ENCODE measurements at regions not wholly inside any gene's neighbourhood (a gene's known extent, or its start where the extent isn't known, plus 50 kb on each side); places are given as distances from the start of the nearest gene placed in this dataset.

DNA sequence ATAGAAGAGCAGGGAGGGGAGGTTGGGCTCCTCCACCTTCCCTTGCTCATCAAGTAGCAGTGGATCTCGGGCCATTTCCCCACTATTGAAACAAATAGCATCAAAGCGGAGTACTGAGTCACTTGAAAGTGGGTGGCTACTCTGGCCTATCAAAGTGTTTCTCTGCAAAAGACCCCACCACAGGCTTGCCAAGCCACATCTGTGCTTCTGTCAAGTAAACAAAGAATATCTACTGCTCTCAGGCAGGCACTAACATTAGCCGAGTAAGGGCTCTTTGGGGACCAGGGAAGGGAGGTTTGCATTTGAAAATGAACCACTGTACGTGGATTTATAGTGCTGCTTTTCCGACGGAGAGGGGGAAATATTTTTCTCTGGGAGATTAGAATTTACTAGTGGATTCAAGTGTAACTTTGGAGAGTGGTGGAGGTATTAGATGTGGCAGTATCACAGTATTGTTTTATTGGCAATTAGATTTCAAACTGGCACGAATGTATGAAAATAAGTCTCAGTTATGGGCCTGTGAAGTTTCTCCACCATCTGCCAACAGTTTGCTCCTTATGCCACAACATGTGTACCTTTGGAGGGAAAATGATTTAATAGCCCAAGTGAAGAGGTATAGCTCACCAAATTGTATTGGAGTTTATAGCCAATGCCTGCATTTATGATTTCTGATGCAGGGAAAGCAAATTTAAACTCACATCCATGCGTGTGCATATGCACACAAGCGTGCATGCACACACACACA lies 97.5 kb downstream of the RPS24 start:
- Histone ChIP-seq H3K9me2 (ENCODE audit: insufficient read depth, low read length) (no peaks in the 10 kb centered on the region), H3K27ac (ENCODE audit: low read depth, low read length, poor library complexity, severe bottlenecking) (no peak overlapping the region), H3K4me2 (ENCODE audit: low read length) (no peak overlapping the region), H4K20me1 (ENCODE audit: insufficient read depth, low read length) (no peaks in the 10 kb centered on the region), H3K79me2 (ENCODE audit: insufficient read depth, low read depth, low read length) (no peaks in the 10 kb centered on the region), H2AFZ (ENCODE audit: low read length) (no peak overlapping the region), H3K36me3 (ENCODE audit: insufficient read depth, low read length) (no peaks in the 10 kb centered on the region), H3K4me1 (ENCODE audit: insufficient read depth, low read length, poor library complexity, severe bottlenecking) (no peaks in the 10 kb centered on the region), H3K4me3 (ENCODE audit: low read depth, low read length, poor library complexity, severe bottlenecking) (no peak overlapping the region), H3K9me3 (ENCODE audit: low read length) (no peaks in the 10 kb centered on the region)
- no peak for DNase-seq (ENCODE audit: low spot score)
- intact Hi-C loops (cut with micrococcal nuclease; ENCODE audit: unreplicated experiment), result no loop called here
- TF ChIP-seq, protein P1, sequence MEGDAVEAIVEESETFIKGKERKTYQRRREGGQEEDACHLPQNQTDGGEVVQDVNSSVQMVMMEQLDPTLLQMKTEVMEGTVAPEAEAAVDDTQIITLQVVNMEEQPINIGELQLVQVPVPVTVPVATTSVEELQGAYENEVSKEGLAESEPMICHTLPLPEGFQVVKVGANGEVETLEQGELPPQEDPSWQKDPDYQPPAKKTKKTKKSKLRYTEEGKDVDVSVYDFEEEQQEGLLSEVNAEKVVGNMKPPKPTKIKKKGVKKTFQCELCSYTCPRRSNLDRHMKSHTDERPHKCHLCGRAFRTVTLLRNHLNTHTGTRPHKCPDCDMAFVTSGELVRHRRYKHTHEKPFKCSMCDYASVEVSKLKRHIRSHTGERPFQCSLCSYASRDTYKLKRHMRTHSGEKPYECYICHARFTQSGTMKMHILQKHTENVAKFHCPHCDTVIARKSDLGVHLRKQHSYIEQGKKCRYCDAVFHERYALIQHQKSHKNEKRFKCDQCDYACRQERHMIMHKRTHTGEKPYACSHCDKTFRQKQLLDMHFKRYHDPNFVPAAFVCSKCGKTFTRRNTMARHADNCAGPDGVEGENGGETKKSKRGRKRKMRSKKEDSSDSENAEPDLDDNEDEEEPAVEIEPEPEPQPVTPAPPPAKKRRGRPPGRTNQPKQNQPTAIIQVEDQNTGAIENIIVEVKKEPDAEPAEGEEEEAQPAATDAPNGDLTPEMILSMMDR (conservative IDR thresholded peaks at IDR 0.05; ENCODE audit: low read length), result no peak
- TF ChIP-seq EZH2phosphoT487 (IDR thresholded peaks at IDR 0.05; ENCODE audit: borderline replicate concordance, low read depth, low read length), result no peak
- ChIA-PET CTCF (ENCODE audit: unreplicated experiment) (no interaction called here), POLR2A (no interaction called here)
- BruUV-seq (replicated peaks), result no TSS peak

DNA sequence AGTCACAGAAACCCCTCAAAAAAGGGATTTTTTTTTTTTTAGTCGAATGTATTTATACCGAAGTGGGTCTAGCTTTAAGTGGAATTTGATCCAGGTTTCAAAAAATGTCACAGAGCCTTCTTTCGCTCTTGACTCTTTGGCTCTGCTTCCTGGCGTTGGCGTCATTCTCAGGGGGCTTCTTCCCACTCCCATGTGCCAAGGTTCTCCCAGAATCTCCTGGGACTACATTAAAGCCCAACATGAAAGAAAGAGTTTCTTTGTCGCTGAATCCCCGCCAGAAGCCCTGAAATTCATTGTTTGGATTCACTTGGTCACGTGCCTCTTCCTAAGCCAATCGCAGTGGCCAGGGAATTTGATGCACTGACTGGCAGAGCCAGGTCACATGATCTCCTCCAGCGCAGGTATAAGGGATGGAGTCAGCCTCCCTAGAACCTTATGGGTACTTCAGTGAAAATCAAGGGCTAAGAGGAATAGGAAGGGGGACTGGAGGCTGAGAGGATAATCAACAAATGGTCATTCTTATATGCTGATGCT lies 101.2 kb downstream of the RPS24 start:
- no TSS peak for BruUV-seq (replicated peaks)
- ChIA-PET POLR2A (interaction anchor here (0.6 kb wide), 1 partner anchor 51 kb away, joined by 3 read pairs; no protein-coding TSS in a partner anchor), CTCF (ENCODE audit: unreplicated experiment) (no interaction called here)
- no peak overlapping the region for H3K4me2 ChIP-seq (ENCODE audit: low read length)
- no peaks in the 10 kb centered on the region for H3K36me3 ChIP-seq (ENCODE audit: insufficient read depth, low read length)
- no peaks in the 10 kb centered on the region for H3K9me2 ChIP-seq (ENCODE audit: insufficient read depth, low read length)
- intact Hi-C loops (cut with micrococcal nuclease; ENCODE audit: unreplicated experiment), result no loop called here
- no peaks in the 10 kb centered on the region for H3K79me2 ChIP-seq (ENCODE audit: insufficient read depth, low read depth, low read length)
- DNase-seq (ENCODE audit: low spot score), result no peak
- no peaks in the 10 kb centered on the region for H3K9me3 ChIP-seq (ENCODE audit: low read length)
- no peak overlapping the region for H3K27ac ChIP-seq (ENCODE audit: low read depth, low read length, poor library complexity, severe bottlenecking)
- no peak overlapping the region for H2AFZ ChIP-seq (ENCODE audit: low read length)
- no peak for TF ChIP-seq EZH2phosphoT487 (IDR thresholded peaks at IDR 0.05; ENCODE audit: borderline replicate concordance, low read depth, low read length)
- TF ChIP-seq, protein P1 (conservative IDR thresholded peaks at IDR 0.05; ENCODE audit: low read length), result no peak
- no peak overlapping the region for H3K4me3 ChIP-seq (ENCODE audit: low read depth, low read length, poor library complexity, severe bottlenecking)
- no peaks in the 10 kb centered on the region for H4K20me1 ChIP-seq (ENCODE audit: insufficient read depth, low read length)
- no peaks in the 10 kb centered on the region for H3K4me1 ChIP-seq (ENCODE audit: insufficient read depth, low read length, poor library complexity, severe bottlenecking)

DNA sequence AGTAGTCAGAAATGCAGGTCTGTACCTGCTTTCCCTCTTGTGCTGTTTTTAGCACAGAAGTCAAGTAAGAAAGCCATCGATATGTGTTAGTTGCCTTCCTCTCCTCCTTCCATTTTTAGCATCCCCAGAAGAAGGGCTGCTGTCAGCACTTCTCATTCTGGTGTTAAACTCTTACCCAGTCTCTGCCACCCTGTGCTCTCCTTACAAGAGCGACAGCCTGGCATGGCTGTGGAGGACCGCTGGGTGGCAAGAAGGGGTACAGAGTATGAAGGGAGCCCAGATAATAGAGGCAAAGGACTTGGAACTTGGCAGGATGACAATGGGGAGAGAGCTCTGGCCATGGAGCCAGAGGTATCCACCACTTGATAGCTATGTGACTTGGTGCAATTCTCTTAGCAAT lies 103.5 kb downstream of the RPS24 start:
- H3K79me2 ChIP-seq (ENCODE audit: insufficient read depth, low read depth, low read length), result no peaks in the 10 kb centered on the region
- no peak for TF ChIP-seq EZH2phosphoT487 (IDR thresholded peaks at IDR 0.05; ENCODE audit: borderline replicate concordance, low read depth, low read length)
- TF ChIP-seq, protein P1 (conservative IDR thresholded peaks at IDR 0.05; ENCODE audit: low read length), result no peak
- no peak overlapping the region for H3K4me3 ChIP-seq (ENCODE audit: low read depth, low read length, poor library complexity, severe bottlenecking)
- intact Hi-C loops (cut with micrococcal nuclease; ENCODE audit: unreplicated experiment), result no loop called here
- H3K9me3 ChIP-seq (ENCODE audit: low read length), result no peaks in the 10 kb centered on the region
- H3K27ac ChIP-seq (ENCODE audit: low read depth, low read length, poor library complexity, severe bottlenecking), result no peak overlapping the region
- DNase-seq (ENCODE audit: low spot score), result no peak
- POLR2A ChIA-PET, result no interaction called here
- no peaks in the 10 kb centered on the region for H3K4me1 ChIP-seq (ENCODE audit: insufficient read depth, low read length, poor library complexity, severe bottlenecking)
- BruUV-seq (replicated peaks), result no TSS peak
- CTCF ChIA-PET (ENCODE audit: unreplicated experiment), result no interaction called here
- H3K4me2 ChIP-seq (ENCODE audit: low read length), result no peak overlapping the region
- H4K20me1 ChIP-seq (ENCODE audit: insufficient read depth, low read length), result no peaks in the 10 kb centered on the region
- no peaks in the 10 kb centered on the region for H3K36me3 ChIP-seq (ENCODE audit: insufficient read depth, low read length)
- no peak overlapping the region for H2AFZ ChIP-seq (ENCODE audit: low read length)
- no peaks in the 10 kb centered on the region for H3K9me2 ChIP-seq (ENCODE audit: insufficient read depth, low read length)

Data from OCI-LY7 (cell line).